UCSD-AML1 (cell line): ENCODE measurements at regions not wholly inside any gene's neighbourhood (a gene's known extent, or its start where the extent isn't known, plus 50 kb on each side); places are given as distances from the start of the nearest gene placed in this dataset.
"Not testable (repeated sequence)": the region's sequence is repeated elsewhere in the genome, so short reads cannot be mapped to it uniquely, and the experiment has no call there.

Experiments
- DNase-seq: peaks from one replicate; lab custom pipeline; 2025; ENCODE audit not compliant: unreplicated experiment; lab: John Stamatoyannopoulos, UW

DNA sequence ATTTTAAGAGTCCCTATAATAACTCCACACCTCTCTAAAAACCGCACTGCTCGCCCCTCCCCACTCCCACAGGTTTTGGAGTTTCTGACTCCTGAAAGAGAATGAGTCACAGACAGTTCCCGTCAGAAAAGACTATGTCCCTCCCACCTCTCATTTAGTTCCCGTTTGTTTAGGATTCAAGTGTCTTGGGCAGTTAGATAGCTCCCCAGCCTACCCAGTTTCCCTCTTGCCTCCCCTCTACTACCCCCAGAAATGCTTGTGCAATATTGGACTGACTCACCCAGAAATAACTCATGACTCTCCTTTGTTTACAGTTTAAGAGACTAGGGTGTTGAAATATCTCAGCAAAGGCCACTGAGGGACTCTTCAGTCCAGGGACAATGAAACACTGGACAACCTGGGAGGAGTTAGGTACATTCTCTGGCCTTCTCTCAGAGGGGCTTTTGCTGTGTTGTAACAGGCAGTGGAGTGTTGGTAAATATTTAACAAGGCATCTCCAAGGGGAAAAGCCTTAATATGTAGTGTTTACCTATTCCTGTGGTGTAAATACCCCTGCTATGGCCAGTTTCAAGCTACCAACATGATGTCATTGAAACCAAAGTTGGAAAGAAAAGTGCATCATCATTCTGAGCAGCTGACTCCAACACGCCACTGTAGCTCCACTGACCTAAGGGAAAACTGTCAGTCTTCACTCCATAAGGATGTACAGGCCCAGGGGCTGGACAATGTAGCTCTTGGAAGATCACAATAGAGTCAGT lies 96.1 kb upstream of the CHD2 start:
- DNase-seq: peak; percentile 81

DNA sequence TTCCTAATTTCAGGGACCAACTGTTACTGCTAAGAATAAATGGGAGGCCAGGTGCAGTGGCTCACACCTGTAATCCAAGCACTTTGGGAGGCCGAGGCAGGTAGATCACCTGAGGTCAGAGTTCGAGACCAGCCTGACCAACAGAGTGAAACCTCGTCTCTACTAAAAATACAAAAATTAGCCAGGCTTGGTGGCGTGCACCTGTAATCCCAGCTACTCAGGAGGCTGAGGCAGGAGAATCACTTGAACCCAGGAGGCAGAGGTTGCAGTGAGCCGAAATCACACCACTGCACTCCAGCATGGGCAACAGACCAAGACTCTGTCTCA lies 95.6 kb upstream of the CHD2 start:
- DNase-seq: not testable (repeated sequence)

DNA sequence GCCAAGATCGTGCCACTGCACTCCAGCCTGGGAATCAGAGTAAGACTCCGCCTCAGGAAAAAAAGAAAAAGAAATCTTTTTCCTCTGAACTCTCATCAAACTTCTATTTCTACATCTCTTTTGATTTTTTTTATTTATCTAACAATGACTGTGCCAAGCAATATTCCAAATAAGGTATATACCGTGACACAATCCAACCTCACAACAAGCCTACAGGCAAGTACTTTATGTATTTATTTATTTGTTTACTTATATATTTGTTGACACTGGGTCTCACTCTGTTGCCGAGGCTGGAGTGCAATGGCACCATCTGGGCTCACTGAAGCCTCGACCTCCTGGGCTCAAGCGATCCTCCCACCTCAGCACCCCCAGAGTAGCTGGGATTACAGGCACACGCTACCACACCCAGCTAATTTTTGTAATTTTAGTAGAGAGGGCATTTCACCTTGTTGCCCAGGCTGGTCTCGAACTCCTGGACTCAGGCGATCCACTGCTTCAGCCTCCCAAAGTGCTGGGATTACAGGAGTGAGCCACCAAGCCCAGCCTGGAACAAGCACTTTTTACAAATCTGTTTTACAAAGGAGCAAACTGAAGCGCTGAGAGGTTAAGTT lies 94.9 kb upstream of the CHD2 start:
- no peak for DNase-seq

DNA sequence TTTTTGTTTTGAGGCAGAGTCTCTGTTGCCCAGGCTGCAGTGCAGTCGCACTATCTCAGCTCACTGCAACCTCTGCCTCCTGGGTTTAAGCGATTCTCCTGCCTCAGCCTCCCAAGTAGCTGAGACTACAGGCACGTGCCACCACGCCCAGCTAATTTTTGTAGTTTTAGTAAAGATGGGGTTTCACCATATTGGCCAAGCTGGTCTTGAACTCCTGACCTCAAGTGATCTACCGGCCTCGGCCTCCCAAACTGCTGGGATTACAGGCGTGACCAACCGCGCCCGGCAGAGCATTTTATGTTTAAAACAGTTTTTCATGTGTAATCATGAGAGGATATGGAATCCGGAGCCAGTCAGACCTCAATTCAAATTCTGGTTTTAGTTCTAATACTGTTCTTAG lies 94.0 kb upstream of the CHD2 start:
- not testable (repeated sequence) for DNase-seq

DNA sequence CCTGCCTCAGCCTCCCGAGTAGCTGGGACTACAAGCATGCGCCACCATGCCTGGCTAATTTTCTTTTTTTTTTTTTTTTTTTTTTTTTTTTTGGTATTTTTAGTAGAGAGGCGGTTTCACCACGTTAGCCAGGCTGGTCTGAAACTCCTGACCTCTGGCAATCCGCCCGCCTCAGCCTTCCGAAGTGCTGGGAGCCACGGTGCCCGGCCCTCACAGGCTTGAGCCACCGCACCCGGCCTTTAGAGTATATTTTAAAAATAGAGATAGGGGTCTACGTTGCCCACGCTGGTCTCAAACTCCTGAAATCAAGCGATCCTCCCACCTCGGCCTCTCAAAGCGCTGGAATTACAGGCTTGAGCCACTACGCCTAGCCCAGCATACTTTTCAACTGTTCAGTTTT lies 93.4 kb upstream of the CHD2 start:
- DNase-seq: no peak

DNA sequence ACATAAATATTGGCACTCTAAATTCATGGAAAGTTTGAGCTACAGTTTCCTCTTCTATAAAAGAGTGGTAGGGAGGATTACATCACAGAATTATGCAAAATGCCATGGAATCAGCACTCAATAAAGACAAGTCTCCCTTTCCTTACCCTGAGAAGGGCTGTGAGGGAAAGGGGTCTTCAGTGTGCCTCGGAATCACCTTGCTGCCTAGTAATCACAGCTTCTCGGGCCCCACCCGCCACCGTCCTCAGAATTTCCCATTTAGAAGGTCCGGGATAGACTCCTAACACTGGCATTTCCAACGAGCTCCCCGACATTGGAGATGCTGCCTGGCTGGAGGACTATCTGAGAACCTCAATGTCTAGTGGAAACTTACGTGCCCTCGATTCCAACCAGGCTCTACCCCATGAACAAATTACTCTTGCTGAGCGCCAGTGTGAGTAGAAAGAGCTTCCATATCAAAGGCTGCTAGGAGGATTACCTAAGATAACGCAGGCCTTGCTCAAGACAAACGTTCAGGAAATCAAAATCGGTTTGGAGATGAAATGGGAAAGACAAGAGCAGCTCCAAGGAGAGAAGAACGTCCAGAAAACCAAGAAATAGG lies 92.1 kb upstream of the CHD2 start:
- DNase-seq: peak; percentile 40

DNA sequence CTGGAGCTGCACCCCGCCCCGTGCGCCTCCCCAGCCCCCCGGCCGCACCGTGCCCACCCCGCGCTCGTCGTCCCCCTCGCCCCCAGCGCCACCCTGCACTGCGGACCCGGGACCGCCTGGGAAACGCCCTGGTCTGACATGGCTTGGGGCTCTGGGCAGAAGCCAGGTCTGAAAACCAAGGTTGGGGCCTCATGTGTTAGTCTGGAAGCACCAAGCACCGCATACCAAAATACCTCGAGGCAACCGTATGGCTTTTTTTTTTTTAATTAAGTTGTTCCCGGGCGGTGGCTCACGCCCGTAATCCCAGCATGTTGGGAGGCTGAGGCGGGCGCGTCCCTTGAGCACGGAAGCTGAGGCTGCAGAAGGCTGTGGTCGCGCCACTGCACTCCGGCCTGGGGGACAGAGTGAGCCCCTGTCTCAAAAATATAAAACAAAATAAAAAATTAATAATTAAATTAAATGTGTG lies 91.5 kb upstream of the CHD2 start:
- no peak for DNase-seq

DNA sequence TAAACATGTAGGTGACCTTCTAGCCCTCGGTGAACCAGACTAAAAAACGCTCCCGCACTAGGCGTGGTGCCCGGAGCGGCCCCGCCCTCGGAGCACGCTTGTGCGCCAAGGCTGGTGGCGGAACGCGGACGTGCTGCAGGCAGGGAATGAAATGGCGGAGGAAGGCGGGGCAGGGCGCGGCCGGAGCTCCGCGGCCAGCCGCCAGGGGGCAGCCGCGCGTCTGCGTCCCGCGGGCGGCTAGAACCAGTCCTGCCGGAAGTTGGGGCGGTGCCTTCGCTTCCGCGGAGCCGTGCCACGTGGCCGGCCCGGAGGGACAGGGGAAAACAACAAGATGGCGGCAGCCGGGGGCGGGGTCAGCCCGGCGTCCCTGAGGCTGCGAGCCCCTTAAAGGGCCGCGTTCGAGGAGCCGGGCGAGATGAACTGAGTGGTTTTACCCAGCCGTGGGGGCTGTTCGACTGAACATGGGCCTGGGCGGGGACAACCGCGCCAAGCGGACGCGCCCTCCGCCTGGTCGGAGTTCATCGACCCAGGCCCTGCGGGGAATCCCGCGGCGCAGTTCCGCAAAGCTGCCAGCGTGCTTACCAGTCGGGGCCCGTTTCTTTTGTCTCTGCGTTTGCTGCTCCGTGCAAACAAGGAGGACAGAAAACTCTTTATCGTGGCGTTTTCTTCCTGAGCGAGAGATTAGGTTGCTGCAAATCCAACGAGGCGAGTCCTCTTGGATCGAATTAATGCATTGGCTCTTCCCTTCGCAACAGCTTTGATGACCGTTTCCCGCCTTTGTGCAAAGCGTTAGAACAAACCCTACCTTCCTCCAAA lies 90.9 kb upstream of the CHD2 start:
- DNase-seq: peak; percentile 99

DNA sequence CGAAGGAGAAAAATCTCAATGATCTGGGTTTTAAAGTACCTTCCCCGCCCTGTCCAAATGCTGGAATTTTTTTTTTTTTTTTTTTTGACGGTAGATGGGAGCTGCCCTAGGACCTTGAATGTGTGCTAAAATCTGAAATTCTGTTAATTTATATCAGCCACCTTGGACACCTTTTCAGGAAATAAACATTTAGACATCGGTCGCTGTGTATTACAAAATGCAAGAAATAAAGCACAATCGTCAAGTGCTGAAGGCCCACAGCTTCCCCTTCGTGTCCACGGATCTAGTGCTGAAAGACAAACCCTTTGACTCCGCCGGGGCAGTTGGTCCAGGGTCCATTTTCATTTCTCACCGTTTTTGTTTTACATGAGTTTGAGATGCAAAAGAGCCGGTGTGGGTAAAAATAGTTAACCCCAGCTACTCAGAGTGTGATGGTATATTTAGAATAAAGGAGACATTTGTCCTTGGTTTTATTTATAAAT lies 90.2 kb upstream of the CHD2 start:
- DNase-seq: peak; percentile 40

DNA sequence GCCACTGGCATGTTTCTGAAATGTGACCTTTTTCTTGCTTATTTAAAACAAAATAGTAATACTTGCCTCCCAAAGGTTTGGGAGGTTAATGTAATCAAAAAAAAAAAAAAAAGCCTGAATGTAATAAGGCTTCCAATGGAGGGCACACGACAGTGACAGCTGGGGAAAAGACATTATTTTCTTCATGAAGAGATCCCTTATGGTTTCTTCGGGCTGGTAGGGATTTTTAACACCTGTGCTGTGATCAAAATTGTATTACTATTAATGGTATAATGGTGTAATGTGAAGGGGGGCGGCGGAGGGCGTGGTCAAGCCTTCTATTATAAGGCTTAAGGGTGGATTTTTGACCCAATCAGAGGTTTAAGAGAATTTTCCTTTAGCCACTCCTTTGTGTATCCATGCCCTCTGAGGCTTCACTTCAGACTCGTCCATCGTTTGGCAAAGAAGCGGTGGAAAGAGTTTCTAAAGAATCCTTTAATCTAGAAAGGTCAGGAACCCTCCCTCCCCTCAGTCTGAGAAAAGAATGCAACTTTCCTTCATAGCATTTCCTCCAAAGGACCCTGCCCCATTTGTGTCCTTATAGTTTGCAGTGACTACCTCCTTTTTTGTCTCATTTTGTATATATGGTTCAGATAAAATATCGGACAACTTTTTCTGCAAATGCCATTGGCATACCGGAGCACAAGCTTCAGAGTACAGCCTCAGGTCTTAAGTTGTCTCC lies 89.5 kb upstream of the CHD2 start:
- DNase-seq: peak; percentile 70

DNA sequence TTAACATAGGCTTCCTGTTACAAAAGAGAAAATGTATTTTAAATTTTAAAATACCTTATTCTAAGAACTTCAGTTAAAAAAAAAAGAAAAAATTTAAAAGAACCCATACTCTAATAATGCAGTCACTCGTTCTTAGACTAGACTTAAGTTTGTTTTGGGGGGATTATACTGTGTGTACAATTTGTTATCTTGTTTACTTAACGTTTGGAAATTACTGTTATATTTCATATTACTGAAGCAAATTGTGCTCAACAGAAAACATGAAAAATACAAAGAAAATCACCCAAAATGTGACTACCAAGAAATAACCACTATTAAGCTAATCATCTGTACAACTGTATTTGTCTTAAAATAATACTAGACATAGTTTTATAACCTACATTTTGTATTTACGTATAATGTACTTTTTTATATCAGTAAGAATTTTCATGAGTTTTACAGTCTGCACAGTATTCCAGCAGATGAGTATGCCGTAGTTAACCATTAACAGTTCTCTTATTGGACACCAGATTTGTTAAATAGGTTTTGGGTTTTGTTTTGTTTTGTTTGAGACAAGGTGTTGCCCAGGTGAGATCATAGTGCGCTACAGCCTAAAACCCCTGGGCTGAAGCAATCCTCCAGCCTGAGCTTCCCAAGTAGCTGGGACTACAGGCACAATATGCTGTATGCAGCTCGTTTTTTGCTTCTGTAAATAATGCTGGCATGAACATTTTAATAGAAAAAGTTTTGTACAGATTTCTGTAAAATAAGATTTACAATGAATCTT lies 88.8 kb upstream of the CHD2 start:
- no peak for DNase-seq

DNA sequence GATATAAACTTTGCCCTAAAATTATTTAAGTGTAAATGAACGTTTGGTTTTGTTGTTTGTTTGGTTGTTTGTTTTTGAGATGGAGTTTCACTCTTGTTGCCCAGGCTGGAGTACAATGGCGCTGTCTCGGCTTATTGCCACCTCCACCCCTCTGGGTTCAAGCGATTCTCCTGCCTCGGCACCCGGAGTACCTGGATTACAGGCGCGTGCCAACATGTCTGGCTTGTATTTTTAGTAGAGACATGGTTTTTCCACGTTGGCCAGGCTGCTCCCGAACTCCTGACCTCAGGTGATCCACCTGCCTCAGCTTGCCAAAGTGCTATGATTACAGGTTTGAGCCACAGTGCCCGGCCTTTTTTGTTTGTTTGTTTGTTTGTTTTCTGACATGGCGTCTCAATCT lies 87.9 kb upstream of the CHD2 start:
- DNase-seq: no peak

DNA sequence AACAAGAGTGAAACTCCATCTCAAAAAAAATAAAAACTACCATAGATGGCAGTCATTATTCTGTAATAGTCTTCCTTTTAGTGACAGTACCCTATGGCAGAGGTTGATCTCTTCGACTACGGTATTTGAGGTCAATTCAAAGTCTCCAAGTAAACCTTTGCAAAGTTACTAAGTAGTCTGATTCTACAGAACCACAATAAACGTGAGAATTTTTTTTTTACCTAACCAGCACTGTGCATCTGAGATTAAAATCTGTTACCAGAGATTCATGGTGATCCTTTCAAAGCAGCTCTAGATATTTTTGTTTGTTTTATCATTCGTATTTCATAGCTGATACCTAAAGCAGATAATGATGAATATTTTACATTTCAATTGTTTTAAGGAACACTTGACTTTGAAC lies 86.6 kb upstream of the CHD2 start:
- DNase-seq: no peak

DNA sequence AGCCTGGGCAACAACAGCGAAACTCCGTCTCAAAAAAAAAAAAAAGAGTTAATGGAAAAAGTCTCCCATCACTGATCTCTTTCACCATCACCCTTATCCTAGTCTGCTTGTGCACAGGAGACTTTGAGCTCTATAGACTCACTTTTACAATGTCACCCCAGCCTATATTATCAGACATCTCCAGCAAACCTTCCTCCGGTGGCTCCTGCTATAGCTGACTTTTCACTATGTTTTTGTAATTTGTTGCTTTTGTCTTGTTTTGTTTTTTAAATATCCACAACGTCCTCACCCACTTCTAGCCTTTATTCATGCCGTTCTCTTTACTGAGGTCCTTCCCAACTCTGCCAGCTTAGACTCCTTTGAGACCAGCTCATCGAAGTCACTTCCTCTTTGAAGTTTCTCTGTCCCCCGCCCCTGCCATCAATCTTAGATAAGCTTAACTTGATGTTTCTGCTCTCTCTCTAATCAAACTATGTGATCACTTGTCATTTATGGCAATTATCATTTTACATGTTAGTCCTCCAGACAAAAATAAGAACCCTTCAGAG lies 82.7 kb upstream of the CHD2 start:
- DNase-seq: no peak

DNA sequence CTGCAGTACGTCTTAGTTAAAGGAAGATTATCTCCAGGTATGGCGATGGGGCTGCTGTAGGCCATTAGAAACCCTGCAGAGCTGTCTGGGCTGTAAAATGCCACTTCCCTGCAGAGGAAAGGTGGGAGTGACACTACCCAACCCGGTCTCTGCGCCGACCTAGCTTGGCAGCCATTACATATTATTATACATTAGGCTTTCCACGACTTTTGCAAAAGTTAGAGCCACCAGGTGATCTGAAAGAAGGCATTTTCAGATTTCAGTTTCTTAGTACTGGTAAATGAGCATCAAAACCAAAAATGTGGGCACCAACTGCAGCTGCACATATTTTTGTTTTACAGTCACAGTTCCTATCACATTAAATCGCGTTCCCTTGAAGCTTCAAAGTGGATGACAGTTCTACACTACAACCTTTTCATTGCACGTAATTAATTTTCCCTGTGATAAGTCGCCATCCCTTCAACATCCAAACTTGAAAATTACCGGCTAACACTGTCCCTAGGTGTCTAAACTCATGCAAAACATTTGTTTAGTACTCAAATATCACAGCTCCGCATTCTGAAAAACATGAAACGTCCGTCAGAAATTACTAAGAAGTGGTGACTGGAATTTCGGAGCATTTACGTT lies 81.4 kb upstream of the CHD2 start:
- DNase-seq: no peak

DNA sequence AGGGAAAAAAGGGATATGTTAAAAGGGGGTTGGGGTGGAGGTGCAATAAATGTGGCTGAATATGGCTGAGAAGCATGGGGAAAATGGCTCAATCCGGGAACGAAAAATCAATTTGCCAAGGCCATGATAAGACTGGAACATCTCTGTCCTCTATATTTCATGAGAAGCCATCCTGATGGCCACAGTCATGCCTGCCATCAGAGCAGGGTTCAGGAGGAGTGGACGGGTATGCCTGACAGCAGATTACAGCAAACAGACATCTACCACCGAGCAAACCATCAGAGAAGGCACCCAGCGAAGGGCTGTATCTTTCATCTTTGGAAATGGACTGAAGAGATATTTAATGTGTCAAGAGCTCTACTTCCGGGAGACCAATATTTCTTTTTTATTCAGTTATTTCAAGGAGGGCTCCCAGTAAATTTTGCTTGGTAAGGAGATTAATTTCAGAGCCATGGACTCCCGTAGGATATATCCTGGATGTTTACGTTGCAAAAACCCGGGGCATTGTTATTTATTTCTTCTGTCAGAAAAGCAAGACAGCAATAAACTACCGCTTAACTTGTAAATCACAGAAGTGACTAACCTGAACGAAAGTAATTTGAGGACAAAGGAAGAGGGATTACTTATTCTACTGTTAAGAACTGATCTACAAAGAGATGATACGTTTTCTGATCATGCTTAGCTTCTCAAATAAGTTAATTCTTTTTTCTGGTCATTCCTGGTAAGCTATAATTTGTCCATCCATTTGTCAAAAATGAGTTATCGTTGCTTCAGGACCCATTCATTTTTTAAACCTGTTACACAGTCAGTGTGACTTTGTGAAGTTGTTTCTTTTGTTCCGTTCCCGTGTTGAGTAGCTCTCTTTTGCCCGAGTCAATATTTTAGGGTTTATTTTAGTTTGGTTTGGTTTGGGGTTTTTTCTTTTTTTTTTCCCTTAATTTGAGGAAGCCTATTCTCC lies 80.6 kb upstream of the CHD2 start:
- no peak for DNase-seq

DNA sequence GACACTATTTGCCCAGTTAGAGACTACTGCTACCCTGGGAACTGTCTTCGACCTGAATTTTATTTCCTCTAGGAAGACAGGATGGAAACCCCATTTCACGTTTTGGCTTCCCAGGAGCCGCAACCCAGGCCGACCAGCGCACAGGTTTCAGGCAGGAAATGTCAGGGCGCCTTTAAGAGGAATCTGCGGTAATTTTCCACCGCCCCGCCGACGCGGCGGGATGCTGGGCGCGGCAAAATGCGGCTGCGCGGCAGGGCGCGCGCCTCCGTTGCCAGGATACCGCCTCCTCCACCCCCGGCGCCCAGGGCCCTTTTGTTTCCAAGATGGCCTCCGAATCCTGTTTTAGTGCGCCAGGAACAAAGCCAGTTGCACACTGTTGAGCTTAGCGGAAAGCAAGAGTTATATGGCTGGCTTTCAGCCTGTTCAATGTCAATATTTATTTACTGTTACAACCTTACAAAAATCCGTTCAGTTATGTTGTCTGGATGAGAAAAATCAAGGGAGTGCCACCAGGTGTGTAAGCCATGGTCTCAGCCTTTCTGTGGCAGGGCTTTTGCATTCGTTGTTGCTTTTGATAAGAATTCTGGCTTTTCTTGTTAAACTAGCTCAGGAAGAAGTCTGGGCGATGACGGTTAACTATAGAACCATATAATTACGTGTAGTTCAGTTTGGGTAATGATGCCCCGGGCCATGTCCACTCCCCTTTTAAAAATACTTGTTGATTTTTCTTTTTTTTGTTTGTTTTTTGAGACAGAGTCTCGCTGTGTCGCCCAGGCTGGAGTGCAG lies 79.7 kb upstream of the CHD2 start:
- DNase-seq: peak; percentile 91
